Nephron progenitor cell (in vitro differentiated cells): ENCODE measurements at regions not wholly inside any gene's neighbourhood (a gene's known extent, or its start where the extent isn't known, plus 50 kb on each side); places are given as distances from the start of the nearest gene placed in this dataset.
A peak's percentile ranks its signal among the peaks of the same experiment; 100 is the strongest.

Experiments used
- DNase-seq: peaks from one replicate; pipeline ENCODE4 v3.0.0; 2021
- H3K27ac Mint-ChIP-seq: 2 replicates; pipeline ENCODE4 v1.8.0; 2021; ENCODE audit warnings: mild to moderate bottlenecking, moderate library complexity, mixed read lengths
- H3K27me3 Mint-ChIP-seq: 2 replicates; pipeline ENCODE4 v1.8.0; 2021; ENCODE audit warnings: mild to moderate bottlenecking, low read depth, mixed read lengths; ENCODE audit not compliant: poor library complexity
- H3K36me3 Mint-ChIP-seq: 2 replicates; pipeline ENCODE4 v1.8.0; 2021; ENCODE audit warnings: low read depth, mixed read lengths
- H3K4me1 Mint-ChIP-seq: 2 replicates; pipeline ENCODE4 v1.8.0; 2021; ENCODE audit warnings: mixed read lengths
- H3K4me3 Mint-ChIP-seq: 2 replicates; pipeline ENCODE4 v1.8.0; 2021; ENCODE audit warnings: mild to moderate bottlenecking, moderate library complexity, mixed read lengths
- H3K9me3 Mint-ChIP-seq: 2 replicates; pipeline ENCODE4 v1.8.0; 2021; ENCODE audit warnings: mild to moderate bottlenecking, moderate library complexity, mixed read lengths
- TF ChIP-seq, protein P1 (sequence below): fragments of 200-600 bp; sonication (generic); IDR thresholded peaks from 2 replicates; pipeline ENCODE4 v1.5.0; 2021; ENCODE audit warnings: antibody characterized with exemption

DNA sequence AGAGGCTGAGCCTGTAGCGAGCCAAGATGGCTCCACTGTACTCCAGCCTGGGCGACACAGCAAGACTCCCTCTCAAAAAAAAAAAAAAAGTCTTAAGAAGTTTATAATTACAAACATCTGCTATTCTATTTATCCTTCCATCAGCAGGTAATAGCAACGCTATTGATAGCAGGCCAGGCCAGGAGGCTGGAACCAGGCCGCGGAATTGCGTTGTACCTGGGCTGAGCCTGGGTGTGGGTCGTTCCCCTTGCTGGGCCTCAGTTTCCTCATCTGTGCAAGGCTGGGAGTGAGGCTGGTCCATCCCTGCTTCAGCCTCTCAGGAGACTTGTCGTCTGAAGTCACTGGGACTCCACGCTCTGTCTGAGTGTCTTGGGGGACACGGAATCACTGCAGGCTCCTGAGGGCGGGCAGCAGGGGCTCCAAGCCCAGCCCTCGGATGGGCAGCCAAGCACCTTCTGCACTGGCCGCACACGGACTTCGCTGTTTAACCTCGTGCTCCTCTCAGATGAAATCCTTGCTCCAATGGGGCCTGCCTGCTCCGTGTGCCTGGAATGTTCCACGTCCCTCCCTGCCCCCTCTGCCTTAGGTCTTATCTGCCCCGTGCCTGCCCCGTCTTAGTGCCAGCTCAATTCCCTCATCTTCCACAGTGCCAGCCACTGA, 103.9 kb upstream of the C1orf174 start:
- Mint-ChIP-seq H3K9me3 (peaks cover 16% of the 10 kb centered on the region), H3K36me3 (peaks cover 4% of the 10 kb centered on the region), H3K27me3 (peaks cover 9% of the 10 kb centered on the region), H3K4me3 (no peak overlapping the region), H3K4me1 (peaks cover 6% of the 10 kb centered on the region), H3K27ac (no peak overlapping the region)
- TF ChIP-seq, protein P1, sequence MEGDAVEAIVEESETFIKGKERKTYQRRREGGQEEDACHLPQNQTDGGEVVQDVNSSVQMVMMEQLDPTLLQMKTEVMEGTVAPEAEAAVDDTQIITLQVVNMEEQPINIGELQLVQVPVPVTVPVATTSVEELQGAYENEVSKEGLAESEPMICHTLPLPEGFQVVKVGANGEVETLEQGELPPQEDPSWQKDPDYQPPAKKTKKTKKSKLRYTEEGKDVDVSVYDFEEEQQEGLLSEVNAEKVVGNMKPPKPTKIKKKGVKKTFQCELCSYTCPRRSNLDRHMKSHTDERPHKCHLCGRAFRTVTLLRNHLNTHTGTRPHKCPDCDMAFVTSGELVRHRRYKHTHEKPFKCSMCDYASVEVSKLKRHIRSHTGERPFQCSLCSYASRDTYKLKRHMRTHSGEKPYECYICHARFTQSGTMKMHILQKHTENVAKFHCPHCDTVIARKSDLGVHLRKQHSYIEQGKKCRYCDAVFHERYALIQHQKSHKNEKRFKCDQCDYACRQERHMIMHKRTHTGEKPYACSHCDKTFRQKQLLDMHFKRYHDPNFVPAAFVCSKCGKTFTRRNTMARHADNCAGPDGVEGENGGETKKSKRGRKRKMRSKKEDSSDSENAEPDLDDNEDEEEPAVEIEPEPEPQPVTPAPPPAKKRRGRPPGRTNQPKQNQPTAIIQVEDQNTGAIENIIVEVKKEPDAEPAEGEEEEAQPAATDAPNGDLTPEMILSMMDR: no peak
- no peak for DNase-seq

GRCh38 chr1:4004635-4005430, 104.8 kb upstream of the C1orf174 start:
- no peak overlapping the region for H3K27ac Mint-ChIP-seq
- no peak for DNase-seq
- TF ChIP-seq, protein P1: no peak
- H3K36me3 Mint-ChIP-seq: peaks cover 4% of the 10 kb centered on the region
- peaks cover 16% of the 10 kb centered on the region for H3K9me3 Mint-ChIP-seq
- H3K27me3 Mint-ChIP-seq: peaks cover 12% of the 10 kb centered on the region
- no peak overlapping the region for H3K4me3 Mint-ChIP-seq
- H3K4me1 Mint-ChIP-seq: peaks cover 8% of the 10 kb centered on the region

- TF ChIP-seq, protein P1: no peak
- peaks cover 13% of the 10 kb centered on the region for H3K27me3 Mint-ChIP-seq
- no peak for DNase-seq
- no peak overlapping the region for H3K4me3 Mint-ChIP-seq
- H3K27ac Mint-ChIP-seq: no peak overlapping the region
- peaks cover 4% of the 10 kb centered on the region for H3K36me3 Mint-ChIP-seq
- H3K9me3 Mint-ChIP-seq: peaks cover 16% of the 10 kb centered on the region
- peaks cover 14% of the 10 kb centered on the region for H3K4me1 Mint-ChIP-seq
Measured at GRCh38 chr1:4005431-4005830, 105.4 kb upstream of the C1orf174 start.

DNA sequence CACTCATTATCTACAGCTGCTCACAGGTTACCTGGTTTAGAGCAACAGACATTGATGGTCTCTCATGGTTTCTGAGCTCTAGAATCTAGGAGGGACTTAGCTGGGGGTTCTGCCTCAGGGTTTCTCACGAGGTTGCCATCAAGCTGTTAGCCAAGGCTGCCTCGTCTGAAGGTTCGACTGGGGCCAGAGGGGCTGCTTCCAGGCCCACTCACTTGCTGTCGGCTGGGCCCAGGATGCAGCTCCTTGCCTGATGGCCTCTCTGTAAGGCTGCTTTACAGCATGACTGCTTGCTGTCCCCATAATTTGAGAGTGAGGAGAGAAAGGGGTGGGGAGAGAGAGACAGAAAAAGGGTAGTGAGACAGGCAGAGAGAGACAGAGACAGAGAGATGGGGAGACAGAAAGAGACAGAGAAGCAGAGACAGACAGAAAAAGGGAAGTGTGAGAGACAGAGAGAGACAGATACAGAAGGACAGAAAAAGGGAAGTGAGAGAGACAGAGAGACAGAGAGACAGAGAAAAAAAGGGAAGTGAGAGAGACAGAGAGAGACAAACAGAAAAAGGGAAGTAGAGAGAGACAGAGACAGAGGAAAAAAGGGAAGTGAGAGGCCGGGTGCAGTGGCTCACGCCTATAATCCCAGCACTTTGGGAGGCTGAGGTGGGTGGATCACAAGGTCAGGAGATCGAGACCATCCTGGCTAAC, 106.8 kb upstream of the C1orf174 start:
- TF ChIP-seq, protein P1: no peak
- H3K27ac Mint-ChIP-seq: no peak overlapping the region
- H3K4me3 Mint-ChIP-seq: no peak overlapping the region
- H3K36me3 Mint-ChIP-seq: peaks cover 4% of the 10 kb centered on the region
- peaks cover 16% of the 10 kb centered on the region for H3K9me3 Mint-ChIP-seq
- DNase-seq: no peak
- H3K27me3 Mint-ChIP-seq: peaks cover 17% of the 10 kb centered on the region
- H3K4me1 Mint-ChIP-seq: peaks cover 25% of the 10 kb centered on the region

- H3K27ac Mint-ChIP-seq: peak overlapping the region; percentile 71
- H3K4me1 Mint-ChIP-seq: peaks cover 23% of the 10 kb centered on the region
- H3K4me3 Mint-ChIP-seq: no peak overlapping the region
- H3K9me3 Mint-ChIP-seq: peaks cover 16% of the 10 kb centered on the region
- DNase-seq: no peak
- TF ChIP-seq, protein P1: no peak
- H3K27me3 Mint-ChIP-seq: peaks cover 17% of the 10 kb centered on the region
- H3K36me3 Mint-ChIP-seq: peaks cover 4% of the 10 kb centered on the region
Measured at GRCh38 chr1:4010284-4010683, 110.2 kb upstream of the C1orf174 start.
